HCT116 (cell line): ENCODE measurements at regions not wholly inside any gene's neighbourhood (a gene's known extent, or its start where the extent isn't known, plus 50 kb on each side); places are given as distances from the start of the nearest gene placed in this dataset.

Source experiments
- CTCF ChIP-seq, 3 experiments: fragments of 200-600 bp in 1 of 3; sonication (generic) in 1 of 3; IDR thresholded peaks in 2 of 3; conservative IDR thresholded peaks in 1 of 3; 2 replicates each; pipeline ENCODE4 v1.5.1; 2012 to 2017; ENCODE audit warnings: low read depth in 2 of 3, low read length in 2 of 3, antibody characterized with exemption in 1 of 3, borderline replicate concordance in 1 of 3, control low read depth in 1 of 3, mild to moderate bottlenecking in 1 of 3, mixed read lengths in 1 of 3, mixed run types in 1 of 3, moderate library complexity in 1 of 3; ENCODE audit not compliant: insufficient read depth in 1 of 3
- EZH2 ChIP-seq: fragments of 200-600 bp; sonication (generic); IDR thresholded peaks from 2 replicates; pipeline ENCODE4 v1.6.1; 2017; ENCODE audit warnings: antibody characterized with exemption, mixed run types
- POLR2A ChIP-seq: IDR thresholded peaks from 2 replicates; pipeline ENCODE4 v1.7.0; 2011; ENCODE audit warnings: borderline replicate concordance; ENCODE audit not compliant: insufficient read depth, insufficient read length; ENCODE audit errors: extremely low read depth
- RAD21 ChIP-seq: IDR thresholded peaks from 2 replicates; pipeline ENCODE4 v1.6.1; 2012; ENCODE audit warnings: low read depth, mild to moderate bottlenecking
- REST ChIP-seq: IDR thresholded peaks from 2 replicates; pipeline ENCODE4 v1.6.1; 2012; ENCODE audit warnings: low read depth
- ZNF274 ChIP-seq: fragments of 200-500 bp; sonication (Bioruptor generic); IDR thresholded peaks from 2 replicates; pipeline ENCODE4 v1.6.1; 2014; ENCODE audit warnings: mild to moderate bottlenecking, low read depth, low read length, inconsistent platforms
- TF ChIP-seq, protein P1 (sequence below): IDR thresholded peaks from 2 replicates; pipeline ENCODE4 v1.6.1; 2012

- TF ChIP-seq CTCF (IDR thresholded peaks at IDR 0.05 in 2 of 3, conservative IDR thresholded peaks at IDR 0.05 in 1 of 3; ENCODE audit: borderline replicate concordance in 1 of 3, insufficient read depth in 1 of 3, low read depth in 2 of 3, low read length in 2 of 3) (no peak), ZNF274 (no peak), REST (no peak), RAD21 (peak; percentile 1; the same call in 1 of the 2 replicates), EZH2 (no peak), POLR2A (no peak)
- TF ChIP-seq, protein P1, sequence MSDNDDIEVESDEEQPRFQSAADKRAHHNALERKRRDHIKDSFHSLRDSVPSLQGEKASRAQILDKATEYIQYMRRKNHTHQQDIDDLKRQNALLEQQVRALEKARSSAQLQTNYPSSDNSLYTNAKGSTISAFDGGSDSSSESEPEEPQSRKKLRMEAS = no peak
These were observed 131.3 kb downstream of the CEBPB start for GRCh38 chr20:50321797-50322480.
